IPS-NIHi7 (cell line): ENCODE measurements at regions not wholly inside any gene's neighbourhood (a gene's known extent, or its start where the extent isn't known, plus 50 kb on each side); places are given as distances from the start of the nearest gene placed in this dataset.
"Not testable (repeated sequence)": the region's sequence is repeated elsewhere in the genome, so short reads cannot be mapped to it uniquely, and the experiment has no call there.

Experiments used
- DNase-seq: peaks from one replicate; pipeline ENCODE4 v3.0.0; 2012; ENCODE audit warnings: mixed read lengths; ENCODE audit errors: extremely low spot score

GRCh38 chr2:62654876-62655359 lies 50.6 kb upstream of the EHBP1 start:
- no peak for DNase-seq

GRCh38 chr2:62654423-62654791 lies 51.1 kb upstream of the EHBP1 start:
- DNase-seq: no peak

- DNase-seq: no peak
Observed at GRCh38 chr2:62653582-62654422, 51.7 kb upstream of the EHBP1 start.

- DNase-seq: not testable (repeated sequence)
Observed at GRCh38 chr2:62649087-62649486, 56.4 kb upstream of the EHBP1 start.

- no peak for DNase-seq
Observed at GRCh38 chr2:62643100-62643471, 62.4 kb upstream of the EHBP1 start.

GRCh38 chr2:62642429-62643099 lies 62.9 kb upstream of the EHBP1 start:
- no peak for DNase-seq

GRCh38 chr2:62641936-62642335 lies 63.6 kb upstream of the EHBP1 start:
- DNase-seq: no peak

- no peak for DNase-seq
Observed at GRCh38 chr2:62641410-62641843, 64.1 kb upstream of the EHBP1 start.

GRCh38 chr2:62631160-62632085 lies 74.1 kb upstream of the EHBP1 start:
- DNase-seq: no peak

- not testable (repeated sequence) for DNase-seq
Observed at GRCh38 chr2:62630206-62630605, 75.3 kb upstream of the EHBP1 start.

GRCh38 chr2:62629310-62629709 lies 76.2 kb upstream of the EHBP1 start:
- DNase-seq: not testable (repeated sequence)

GRCh38 chr2:62627667-62628066 lies 77.8 kb upstream of the EHBP1 start:
- DNase-seq: no peak

GRCh38 chr2:62624855-62625254 lies 80.7 kb upstream of the EHBP1 start:
- DNase-seq: no peak

- not testable (repeated sequence) for DNase-seq
Observed at GRCh38 chr2:62616486-62616885, 89.0 kb upstream of the EHBP1 start.

GRCh38 chr2:62611854-62612253 lies 93.7 kb upstream of the EHBP1 start:
- DNase-seq: no peak

GRCh38 chr2:62605471-62605870 lies 99.5 kb upstream of the TMEM17 start:
- DNase-seq: not testable (repeated sequence)

- DNase-seq: no peak
Observed at GRCh38 chr2:62604336-62604735, 98.3 kb upstream of the TMEM17 start.

GRCh38 chr2:62603154-62603712 lies 97.2 kb upstream of the TMEM17 start:
- DNase-seq: no peak

GRCh38 chr2:62599674-62600410 lies 93.8 kb upstream of the TMEM17 start:
- not testable (repeated sequence) for DNase-seq

- DNase-seq: no peak
Observed at GRCh38 chr2:62597323-62597722, 91.3 kb upstream of the TMEM17 start.
